CD4-positive, alpha-beta T cell treated with Interferon gamma for 1 hour (primary cell): ENCODE measurements at regions not wholly inside any gene's neighbourhood (a gene's known extent, or its start where the extent isn't known, plus 50 kb on each side); places are given as distances from the start of the nearest gene placed in this dataset.
A peak's percentile ranks its signal among the peaks of the same experiment; 100 is the strongest.

Experiments
- DNase-seq: peaks from one replicate; pipeline ENCODE4 v3.0.0-alpha.2; 2020

- DNase-seq, result no peak
Measured at GRCh38 chr15:93247466-93248121, 158.6 kb upstream of the RGMA start.

- no peak for DNase-seq
Measured at GRCh38 chr15:93246266-93247242, 157.5 kb upstream of the RGMA start.

- DNase-seq, result no peak
Measured at GRCh38 chr15:93245661-93246042, 156.6 kb upstream of the RGMA start.

GRCh38 chr15:93244696-93245660 is 156.0 kb upstream of the RGMA start:
- DNase-seq, result no peak

- no peak for DNase-seq
Measured at GRCh38 chr15:93243573-93243972, 154.6 kb upstream of the RGMA start.

GRCh38 chr15:93241696-93242585 is 152.9 kb upstream of the RGMA start:
- DNase-seq, result no peak

- DNase-seq, result no peak
Measured at GRCh38 chr15:93239993-93240392, 151.0 kb upstream of the RGMA start.

GRCh38 chr15:93239591-93239990 is 150.6 kb upstream of the RGMA start:
- DNase-seq, result no peak

GRCh38 chr15:93238641-93239040 is 149.6 kb upstream of the RGMA start:
- no peak for DNase-seq

GRCh38 chr15:93235926-93236780 is 147.1 kb upstream of the RGMA start:
- peak; percentile 75 for DNase-seq

- no peak for DNase-seq
Measured at GRCh38 chr15:93235269-93235668, 146.3 kb upstream of the RGMA start.

- DNase-seq, result no peak
Measured at GRCh38 chr15:93233710-93234109, 144.7 kb upstream of the RGMA start.

GRCh38 chr15:93232845-93233244 is 143.8 kb upstream of the RGMA start:
- no peak for DNase-seq

- no peak for DNase-seq
Measured at GRCh38 chr15:93231994-93232393, 143.0 kb upstream of the RGMA start.

- DNase-seq, result no peak
Measured at GRCh38 chr15:93231261-93231925, 142.4 kb upstream of the RGMA start.

GRCh38 chr15:93228546-93228945 is 139.5 kb upstream of the RGMA start:
- DNase-seq, result no peak

GRCh38 chr15:93223803-93224202 is 134.8 kb upstream of the RGMA start:
- DNase-seq, result no peak

- DNase-seq, result no peak
Measured at GRCh38 chr15:93221759-93222158, 132.7 kb upstream of the RGMA start.

- no peak for DNase-seq
Measured at GRCh38 chr15:93219859-93220420, 130.9 kb upstream of the RGMA start.

- DNase-seq, result no peak
Measured at GRCh38 chr15:93217343-93217742, 128.3 kb upstream of the RGMA start.
